Omental fat pad (tissue), 3 donors: ENCODE measurements at regions not wholly inside any gene's neighbourhood (a gene's known extent, or its start where the extent isn't known, plus 50 kb on each side); places are given as distances from the start of the nearest gene placed in this dataset.

Experiments
- ATAC-seq: fragments of 150-250 bp; one replicate; pipeline ENCODE4 v1.9.1; 2016; ENCODE audit warnings: mild to moderate bottlenecking, moderate library complexity; ENCODE audit not compliant: low FRiP score
- DNase-seq: peaks from one replicate; pipeline ENCODE4 v3.0.0-alpha.2; 2019; ENCODE audit warnings: low spot score
- TF ChIP-seq, protein P1 (sequence below), 3 donors: fragments of 450-650 bp; IDR thresholded peaks; one replicate each; pipeline ENCODE4 v1.5.1; 2016 to 2017; ENCODE audit warnings: antibody characterized with exemption in 3 of 3, mild to moderate bottlenecking in 3 of 3, moderate library complexity in 2 of 3

- TF ChIP-seq, protein P1, sequence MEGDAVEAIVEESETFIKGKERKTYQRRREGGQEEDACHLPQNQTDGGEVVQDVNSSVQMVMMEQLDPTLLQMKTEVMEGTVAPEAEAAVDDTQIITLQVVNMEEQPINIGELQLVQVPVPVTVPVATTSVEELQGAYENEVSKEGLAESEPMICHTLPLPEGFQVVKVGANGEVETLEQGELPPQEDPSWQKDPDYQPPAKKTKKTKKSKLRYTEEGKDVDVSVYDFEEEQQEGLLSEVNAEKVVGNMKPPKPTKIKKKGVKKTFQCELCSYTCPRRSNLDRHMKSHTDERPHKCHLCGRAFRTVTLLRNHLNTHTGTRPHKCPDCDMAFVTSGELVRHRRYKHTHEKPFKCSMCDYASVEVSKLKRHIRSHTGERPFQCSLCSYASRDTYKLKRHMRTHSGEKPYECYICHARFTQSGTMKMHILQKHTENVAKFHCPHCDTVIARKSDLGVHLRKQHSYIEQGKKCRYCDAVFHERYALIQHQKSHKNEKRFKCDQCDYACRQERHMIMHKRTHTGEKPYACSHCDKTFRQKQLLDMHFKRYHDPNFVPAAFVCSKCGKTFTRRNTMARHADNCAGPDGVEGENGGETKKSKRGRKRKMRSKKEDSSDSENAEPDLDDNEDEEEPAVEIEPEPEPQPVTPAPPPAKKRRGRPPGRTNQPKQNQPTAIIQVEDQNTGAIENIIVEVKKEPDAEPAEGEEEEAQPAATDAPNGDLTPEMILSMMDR (IDR thresholded peaks at IDR 0.05), result no peak
- no peak for ATAC-seq
- no peak for DNase-seq
Observed at GRCh38 chr4:136562834-136563233, 969.5 kb downstream of the PCDH18 start.

GRCh38 chr4:136558940-136559494, 973.3 kb downstream of the PCDH18 start:
- no peak for ATAC-seq
- DNase-seq, result no peak
- TF ChIP-seq, protein P1 (IDR thresholded peaks at IDR 0.05), result no peak

DNA sequence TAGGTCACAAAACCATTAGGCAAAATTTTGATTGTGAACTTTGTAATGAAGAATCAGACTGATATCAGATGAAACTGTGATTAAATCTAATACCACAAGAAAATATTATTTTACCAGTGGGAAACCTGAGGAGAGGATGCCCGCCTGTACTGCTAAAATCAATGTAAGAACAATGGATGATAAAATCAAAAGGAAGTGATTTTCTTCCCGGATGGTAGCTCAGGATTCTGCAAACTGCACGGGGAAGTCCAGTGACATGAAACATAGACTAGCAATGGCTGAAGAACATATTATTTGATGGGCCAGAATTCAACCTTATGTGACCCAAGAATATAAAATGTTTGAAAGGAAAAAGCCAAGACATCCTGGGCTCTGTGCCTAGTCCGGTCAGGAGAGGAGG, 974.9 kb downstream of the PCDH18 start:
- ATAC-seq (no peak), DNase-seq (no peak)
- TF ChIP-seq, protein P1 (IDR thresholded peaks at IDR 0.05), result no peak

DNA sequence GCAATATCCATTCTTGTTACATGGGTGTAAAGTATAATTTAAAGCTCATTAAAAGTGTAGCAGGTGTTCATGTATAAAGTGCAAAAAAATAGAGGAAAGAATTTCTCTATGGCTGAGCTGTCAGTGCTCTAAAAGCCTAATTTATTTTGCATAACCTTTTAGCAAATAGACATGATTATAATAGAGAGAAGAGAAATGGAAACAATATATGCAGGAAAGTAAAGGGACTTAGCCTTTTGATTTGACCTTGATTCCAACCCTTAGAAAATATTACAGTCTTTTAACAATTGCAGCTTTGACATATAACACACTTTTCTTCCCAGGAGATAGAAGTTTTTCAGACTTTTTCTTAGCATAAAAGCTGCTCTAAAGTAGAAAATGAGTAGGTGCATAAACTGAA, 978.3 kb downstream of the PCDH18 start:
- TF ChIP-seq, protein P1 (IDR thresholded peaks at IDR 0.05), result no peak

DNA sequence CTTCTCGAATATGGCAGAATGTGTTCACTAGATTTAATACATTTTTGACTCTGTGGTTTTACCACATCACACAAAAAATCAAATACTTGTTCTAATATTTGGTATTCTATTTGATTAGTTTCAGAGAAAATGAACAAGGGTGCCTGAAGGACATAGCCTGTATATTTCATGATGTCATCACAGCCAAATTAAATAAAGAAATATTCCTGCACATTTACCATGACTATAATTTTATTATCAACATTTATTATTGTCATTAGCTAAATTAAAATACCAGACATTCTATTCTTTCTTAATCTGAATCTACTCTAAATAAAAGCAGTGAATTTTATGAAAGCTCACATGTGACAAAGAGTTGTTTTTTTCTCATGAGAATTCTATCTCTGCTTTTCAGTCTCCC, 980.5 kb downstream of the PCDH18 start:
- no peak for ATAC-seq
- no peak for DNase-seq
- TF ChIP-seq, protein P1 (IDR thresholded peaks at IDR 0.05), result no peak

More for the DNA sequence above, 978.3 kb downstream of the PCDH18 start:
- ATAC-seq (no peak), DNase-seq (no peak)

DNA sequence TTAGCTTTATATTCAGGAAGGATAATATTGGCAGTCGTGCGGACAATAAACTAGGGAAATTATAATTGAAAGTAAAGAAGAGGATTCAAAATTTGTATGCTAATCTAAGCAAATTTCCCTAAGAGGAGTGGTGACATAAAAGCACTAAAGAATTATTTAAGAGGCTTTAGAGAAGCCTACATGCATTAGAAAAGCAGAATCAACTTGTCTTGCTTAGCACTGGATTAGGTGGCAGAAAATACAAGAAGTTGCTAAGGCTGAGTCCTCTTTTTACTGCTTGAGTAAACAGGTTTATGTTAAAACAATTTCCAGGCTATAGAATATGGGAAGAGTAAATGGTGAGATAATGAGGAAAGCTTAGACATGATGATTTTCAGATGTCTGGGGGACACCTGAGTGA, 991.5 kb downstream of the PCDH18 start:
- TF ChIP-seq, protein P1 (IDR thresholded peaks at IDR 0.05), result no peak
- DNase-seq (no peak), ATAC-seq (no peak)

GRCh38 chr4:136528131-136528530, 1004.2 kb downstream of the PCDH18 start:
- TF ChIP-seq, protein P1 (IDR thresholded peaks at IDR 0.05), result no peak
- ATAC-seq (no peak), DNase-seq (no peak)
